Upper lobe of left lung (tissue), 6 donors: ENCODE measurements at regions not wholly inside any gene's neighbourhood (a gene's known extent, or its start where the extent isn't known, plus 50 kb on each side); places are given as distances from the start of the nearest gene placed in this dataset.

Source experiments
- ATAC-seq, 2 donors: fragments of 200-7000 bp; cut with Tn5 transposase; one replicate each; pipeline ENCODE4 v1.9.1; 2022; ENCODE audit warnings: mild to moderate bottlenecking in 2 of 2, moderate library complexity in 2 of 2; ENCODE audit not compliant: low FRiP score in 2 of 2
- DNase-seq, 2 donors: peaks; one replicate each; pipeline ENCODE4 v3.0.0-alpha.2; 2019 to 2020
- H3K27ac ChIP-seq, 4 donors: fragments of 200-600 bp; sonication (generic); one replicate each; pipeline ENCODE4 v1.5.1; 2016 to 2019
- H3K27me3 ChIP-seq, 4 donors: fragments of 200-600 bp; sonication (generic); one replicate each; pipeline ENCODE4 v1.5.1; 2017 to 2019
- H3K36me3 ChIP-seq, 4 donors: fragments of 200-600 bp; sonication (generic); one replicate each; pipeline ENCODE4 v1.5.1; 2016 to 2019
- H3K4me1 ChIP-seq, 4 donors: fragments of 200-600 bp; sonication (generic); one replicate each; pipeline ENCODE4 v1.5.1; 2018 to 2019
- H3K4me3 ChIP-seq, 4 donors: fragments of 200-600 bp; sonication (generic); one replicate each; pipeline ENCODE4 v1.5.1; 2017 to 2019; ENCODE audit warnings: mild to moderate bottlenecking in 2 of 4, moderate library complexity in 1 of 4
- H3K9me3 ChIP-seq, 4 donors: fragments of 200-600 bp; sonication (generic); one replicate each; pipeline ENCODE4 v1.5.1; 2018 to 2019
- EP300 ChIP-seq, 4 donors: sonication (generic); formaldehyde crosslinking; IDR thresholded peaks; one replicate each; pipeline ENCODE4 v1.5.1; 2017; ENCODE audit warnings: antibody characterized with exemption in 4 of 4, control low read depth in 2 of 4
- POLR2A ChIP-seq, 4 donors: fragments of 450-650 bp; IDR thresholded peaks; one replicate each; pipeline ENCODE4 v1.5.1; 2016 to 2017; ENCODE audit warnings: antibody characterized with exemption in 4 of 4, mild to moderate bottlenecking in 2 of 4
- POLR2AphosphoS5 ChIP-seq, 2 donors: sonication (generic); formaldehyde crosslinking; IDR thresholded peaks; one replicate each; pipeline ENCODE4 v1.5.1; 2017; ENCODE audit warnings: antibody characterized with exemption in 2 of 2
- WGBS, 2 donors: methylation state at CpG; one replicate each; pipeline ENCODE4 v1.1.5; 2017 to 2018; 5-methylcytosine and 5-hydroxymethylcytosine counted together
- TF ChIP-seq, protein P1 (sequence below), 6 experiments: fragments of 450-650 bp in 4 of 6; fragments of 200-600 bp in 2 of 6; sonication (generic) in 2 of 6; IDR thresholded peaks; one replicate each; pipeline ENCODE4 v1.5.1; 2016 to 2019; ENCODE audit warnings: antibody characterized with exemption in 6 of 6
- donor health status: DM: no; HTN: no; CAD: no; lungs with moderate emphysema.
- donor health status: DM: no; HTN: yes; CAD: no; lungs with severe emphysema.

DNA sequence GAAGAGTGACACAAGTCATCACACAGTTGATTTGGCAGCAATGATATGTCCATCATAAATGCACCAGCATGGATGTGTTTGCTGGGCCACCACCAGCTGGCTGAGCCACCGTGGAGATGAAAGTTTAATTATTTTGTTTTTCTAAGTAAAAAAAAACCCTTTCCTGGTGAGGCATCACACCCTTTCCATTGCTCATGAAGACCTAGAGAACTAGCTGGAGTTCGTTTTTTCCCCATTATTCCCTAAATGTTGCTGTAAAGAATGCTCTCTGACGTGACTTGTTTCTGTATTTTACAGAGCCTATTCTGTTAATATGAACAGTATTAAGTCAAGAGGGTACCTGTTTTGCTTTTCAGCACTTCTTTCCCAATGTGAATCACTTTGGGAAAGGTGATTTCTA, 257.9 kb downstream of the MSRB3 start:
- no peak for DNase-seq
- Histone ChIP-seq H3K4me3 (no peak overlapping the region), H3K27ac (no peak overlapping the region), H3K9me3 (peaks cover 3 to 20% (median 11%) of the 10 kb centered on the region in 4 donors), H3K36me3 (no peaks in the 10 kb centered on the region), H3K27me3 (no peaks in the 10 kb centered on the region), H3K4me1 (no peaks in the 10 kb centered on the region)
- no peak for TF ChIP-seq POLR2A (IDR thresholded peaks at IDR 0.05)
- TF ChIP-seq EP300 (IDR thresholded peaks at IDR 0.05): no peak
- TF ChIP-seq, protein P1, sequence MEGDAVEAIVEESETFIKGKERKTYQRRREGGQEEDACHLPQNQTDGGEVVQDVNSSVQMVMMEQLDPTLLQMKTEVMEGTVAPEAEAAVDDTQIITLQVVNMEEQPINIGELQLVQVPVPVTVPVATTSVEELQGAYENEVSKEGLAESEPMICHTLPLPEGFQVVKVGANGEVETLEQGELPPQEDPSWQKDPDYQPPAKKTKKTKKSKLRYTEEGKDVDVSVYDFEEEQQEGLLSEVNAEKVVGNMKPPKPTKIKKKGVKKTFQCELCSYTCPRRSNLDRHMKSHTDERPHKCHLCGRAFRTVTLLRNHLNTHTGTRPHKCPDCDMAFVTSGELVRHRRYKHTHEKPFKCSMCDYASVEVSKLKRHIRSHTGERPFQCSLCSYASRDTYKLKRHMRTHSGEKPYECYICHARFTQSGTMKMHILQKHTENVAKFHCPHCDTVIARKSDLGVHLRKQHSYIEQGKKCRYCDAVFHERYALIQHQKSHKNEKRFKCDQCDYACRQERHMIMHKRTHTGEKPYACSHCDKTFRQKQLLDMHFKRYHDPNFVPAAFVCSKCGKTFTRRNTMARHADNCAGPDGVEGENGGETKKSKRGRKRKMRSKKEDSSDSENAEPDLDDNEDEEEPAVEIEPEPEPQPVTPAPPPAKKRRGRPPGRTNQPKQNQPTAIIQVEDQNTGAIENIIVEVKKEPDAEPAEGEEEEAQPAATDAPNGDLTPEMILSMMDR (IDR thresholded peaks at IDR 0.05): no peak
- TF ChIP-seq POLR2AphosphoS5 (IDR thresholded peaks at IDR 0.05): no peak
- no peak for ATAC-seq
- WGBS, 2 donors: 87 to 90% methylated on average over 3 of the region's 3 CpGs

- no peak overlapping the region for H3K27ac ChIP-seq
- DNase-seq (peak in 1 of 2 donors; percentile 24), ATAC-seq (peak; percentile 83 to 91)
- H3K27me3 ChIP-seq: no peaks in the 10 kb centered on the region
- 57 to 69% methylated on average over 6 of the region's 6 CpGs for WGBS, 2 donors
- H3K36me3 ChIP-seq: no peaks in the 10 kb centered on the region
- TF ChIP-seq POLR2A (IDR thresholded peaks at IDR 0.05) (no peak), POLR2AphosphoS5 (IDR thresholded peaks at IDR 0.05) (peak in 1 of 2 donors; percentile 45), EP300 (IDR thresholded peaks at IDR 0.05) (no peak)
- TF ChIP-seq, protein P1 (IDR thresholded peaks at IDR 0.05): no peak
- peaks cover 3 to 20% (median 11%) of the 10 kb centered on the region in 4 donors for H3K9me3 ChIP-seq
- no peak overlapping the region for H3K4me3 ChIP-seq
- no peaks in the 10 kb centered on the region for H3K4me1 ChIP-seq
Observed at GRCh38 chr12:65536876-65537681, 258.6 kb downstream of the MSRB3 start.

DNA sequence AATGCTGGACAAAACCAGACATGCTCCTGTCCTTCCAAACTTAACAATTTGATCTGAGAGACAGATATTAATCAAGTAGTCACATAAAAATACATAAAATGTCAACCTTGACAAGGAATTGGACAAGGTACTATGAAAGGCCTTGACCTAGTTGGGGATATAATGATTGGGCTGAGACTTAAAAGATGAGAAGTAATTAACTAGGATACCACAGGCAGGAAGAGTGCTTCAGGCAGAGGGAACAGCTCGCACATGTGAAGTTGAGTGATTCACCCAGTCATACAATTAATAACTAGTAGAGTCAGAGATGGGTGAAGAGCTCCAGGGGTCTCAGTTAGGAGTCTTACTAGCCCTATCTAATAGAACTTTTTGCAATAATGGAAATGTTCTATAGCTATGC, 259.5 kb downstream of the MSRB3 start:
- 87 to 92% methylated on average over 1 of the region's 1 CpG for WGBS, 2 donors

DNA sequence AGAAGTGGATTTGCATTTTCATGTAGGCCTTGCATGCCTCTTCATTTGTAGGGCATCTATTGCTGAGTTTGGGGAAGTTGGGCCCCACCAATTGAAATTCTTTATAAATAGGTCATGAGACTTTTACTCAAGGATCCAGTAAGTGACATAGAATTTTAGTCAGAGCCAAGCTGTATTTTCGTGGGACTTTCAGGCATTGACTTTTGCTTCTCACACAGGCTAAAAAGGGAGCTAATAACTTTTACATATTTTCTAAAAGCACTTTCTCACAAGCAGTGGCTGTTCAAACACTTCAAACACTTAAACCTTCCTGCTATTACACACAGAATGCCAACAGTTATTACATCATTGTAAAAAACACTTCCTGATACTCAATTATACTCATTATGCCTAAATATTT, 260.5 kb downstream of the MSRB3 start:
- Histone ChIP-seq H3K27me3 (no peaks in the 10 kb centered on the region), H3K36me3 (no peaks in the 10 kb centered on the region), H3K4me3 (no peak overlapping the region), H3K9me3 (peaks cover 3 to 20% (median 11%) of the 10 kb centered on the region in 4 donors), H3K27ac (no peak overlapping the region), H3K4me1 (no peaks in the 10 kb centered on the region)
- peak in 1 of 4 donors; percentile 45 for TF ChIP-seq EP300 (IDR thresholded peaks at IDR 0.05)
- no peak for TF ChIP-seq POLR2A (IDR thresholded peaks at IDR 0.05)
- 63 to 67% methylated on average over 1 of the region's 1 CpG for WGBS, 2 donors
- no peak for DNase-seq
- ATAC-seq: peak in 1 of 2 donors; percentile 35

More for the DNA sequence above, 259.5 kb downstream of the MSRB3 start:
- Histone ChIP-seq H3K4me1 (no peaks in the 10 kb centered on the region), H3K27ac (no peak overlapping the region), H3K4me3 (no peak overlapping the region), H3K27me3 (no peaks in the 10 kb centered on the region), H3K9me3 (peaks cover 3 to 20% (median 11%) of the 10 kb centered on the region in 4 donors), H3K36me3 (no peaks in the 10 kb centered on the region)
- no peak for ATAC-seq
- DNase-seq: no peak
- TF ChIP-seq POLR2AphosphoS5 (IDR thresholded peaks at IDR 0.05): no peak
- no peak for TF ChIP-seq EP300 (IDR thresholded peaks at IDR 0.05)
- TF ChIP-seq, protein P1 (IDR thresholded peaks at IDR 0.05): no peak
- no peak for TF ChIP-seq POLR2A (IDR thresholded peaks at IDR 0.05)

DNA sequence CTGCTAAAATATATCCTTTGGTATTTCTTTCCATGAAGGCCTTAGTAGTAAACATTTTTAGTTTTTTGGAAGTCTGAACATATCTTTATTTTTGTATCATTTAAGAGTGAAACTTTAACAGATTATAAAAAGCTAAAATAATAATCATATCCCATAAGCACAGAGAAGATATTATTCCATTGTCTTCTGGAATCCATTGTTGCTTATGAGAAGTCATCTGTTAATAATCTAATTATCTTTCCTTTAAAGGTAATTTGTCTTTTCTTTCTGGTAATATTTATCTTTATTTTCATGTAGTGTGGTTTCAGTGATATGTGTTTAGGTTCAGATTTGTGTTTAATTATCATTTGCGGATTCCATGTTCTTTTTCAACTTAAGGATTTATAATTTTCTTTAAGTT, 261.7 kb downstream of the MSRB3 start:
- H3K27ac ChIP-seq: no peak overlapping the region
- peaks cover 3 to 20% (median 11%) of the 10 kb centered on the region in 4 donors for H3K9me3 ChIP-seq
- WGBS, 2 donors: 88 to 100% methylated on average over 1 of the region's 1 CpG
- H3K36me3 ChIP-seq: no peaks in the 10 kb centered on the region
- no peak for DNase-seq
- H3K4me3 ChIP-seq: no peak overlapping the region
- H3K27me3 ChIP-seq: no peaks in the 10 kb centered on the region
- TF ChIP-seq, protein P1 (IDR thresholded peaks at IDR 0.05): no peak
- no peak for ATAC-seq
- H3K4me1 ChIP-seq: no peaks in the 10 kb centered on the region
